ENCODE measurements at regions not wholly inside any gene's neighbourhood (a gene's known extent, or its start where the extent isn't known, plus 50 kb on each side); places are given as distances from the start of the nearest gene placed in this dataset.

DNA sequence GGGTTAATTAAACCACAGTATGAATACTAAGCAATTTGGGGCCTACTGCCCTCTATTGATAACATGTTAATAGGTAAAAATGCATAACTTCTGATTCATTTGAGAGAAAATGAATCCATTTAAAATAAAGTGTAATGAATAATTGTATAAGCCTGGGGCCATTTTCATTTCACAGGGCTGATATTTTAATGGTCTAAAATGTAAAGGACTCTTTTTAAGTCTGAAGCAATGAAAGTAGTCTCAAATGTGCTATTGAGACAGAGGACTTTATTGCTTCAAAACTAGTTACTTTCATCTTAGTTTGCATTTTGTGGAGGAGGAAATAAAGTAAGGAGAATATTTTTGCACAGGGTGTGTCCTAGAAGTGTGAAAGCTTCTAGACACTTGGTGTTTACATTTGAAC is 155.4 kb downstream of the TLR5 start:
- TF ChIP-seq, protein P1, sequence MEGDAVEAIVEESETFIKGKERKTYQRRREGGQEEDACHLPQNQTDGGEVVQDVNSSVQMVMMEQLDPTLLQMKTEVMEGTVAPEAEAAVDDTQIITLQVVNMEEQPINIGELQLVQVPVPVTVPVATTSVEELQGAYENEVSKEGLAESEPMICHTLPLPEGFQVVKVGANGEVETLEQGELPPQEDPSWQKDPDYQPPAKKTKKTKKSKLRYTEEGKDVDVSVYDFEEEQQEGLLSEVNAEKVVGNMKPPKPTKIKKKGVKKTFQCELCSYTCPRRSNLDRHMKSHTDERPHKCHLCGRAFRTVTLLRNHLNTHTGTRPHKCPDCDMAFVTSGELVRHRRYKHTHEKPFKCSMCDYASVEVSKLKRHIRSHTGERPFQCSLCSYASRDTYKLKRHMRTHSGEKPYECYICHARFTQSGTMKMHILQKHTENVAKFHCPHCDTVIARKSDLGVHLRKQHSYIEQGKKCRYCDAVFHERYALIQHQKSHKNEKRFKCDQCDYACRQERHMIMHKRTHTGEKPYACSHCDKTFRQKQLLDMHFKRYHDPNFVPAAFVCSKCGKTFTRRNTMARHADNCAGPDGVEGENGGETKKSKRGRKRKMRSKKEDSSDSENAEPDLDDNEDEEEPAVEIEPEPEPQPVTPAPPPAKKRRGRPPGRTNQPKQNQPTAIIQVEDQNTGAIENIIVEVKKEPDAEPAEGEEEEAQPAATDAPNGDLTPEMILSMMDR (optimal IDR thresholded peaks at IDR 0.05 in 1 of 3, IDR thresholded peaks at IDR 0.05 in 1 of 3, conservative IDR thresholded peaks at IDR 0.05 in 1 of 3; ENCODE audit: extremely low read depth in 1 of 3, insufficient read depth in 2 of 3, low read length in 3 of 3): no peak
- no peak for TF ChIP-seq EZH2 (IDR thresholded peaks at IDR 0.05; ENCODE audit: low read length)

Measured in keratinocyte (primary cell).